Heart right ventricle (tissue), 16 donors: ENCODE measurements at regions not wholly inside any gene's neighbourhood (a gene's known extent, or its start where the extent isn't known, plus 50 kb on each side); places are given as distances from the start of the nearest gene placed in this dataset.

ENCODE experiments used
- ATAC-seq, 8 donors: fragments of 200-7000 bp; cut with Tn5 transposase; one replicate each; pipeline ENCODE4 v1.9.1; 2020; ENCODE audit warnings: mild to moderate bottlenecking in 8 of 8, moderate library complexity in 8 of 8, moderate number of reproducible peaks in 1 of 8
- DNase-seq, 2 donors: peaks; one replicate each; pipeline ENCODE4 v3.0.0-alpha.2; 2020
- H3K27ac ChIP-seq, 10 donors: fragments of 200-600 bp; sonication (generic) in 2 of 10; one replicate each; pipeline versions ENCODE4 v1.5.0 to v1.8.0; 2020 to 2022; ENCODE audit warnings: mild to moderate bottlenecking in 3 of 10
- H3K27me3 ChIP-seq, 7 donors: fragments of 200-600 bp; one replicate each; pipeline ENCODE4 v1.8.0; 2021 to 2022; ENCODE audit warnings: mild to moderate bottlenecking in 2 of 7
- H3K36me3 ChIP-seq, 9 donors: fragments of 200-600 bp; sonication (generic) in 1 of 9; one replicate each; pipeline versions ENCODE4 v1.5.0 to v1.8.0; 2020 to 2022; ENCODE audit warnings: mild to moderate bottlenecking in 2 of 9
- H3K4me1 ChIP-seq, 9 donors: fragments of 200-600 bp; sonication (generic) in 1 of 9; one replicate each; pipeline versions ENCODE4 v1.5.0 to v1.8.0; 2020 to 2022; ENCODE audit warnings: mild to moderate bottlenecking in 4 of 9
- H3K4me3 ChIP-seq, 10 donors: fragments of 200-600 bp; sonication (generic) in 2 of 10; one replicate each; pipeline versions ENCODE4 v1.5.0 to v1.8.0; 2020 to 2022; ENCODE audit warnings: mild to moderate bottlenecking in 7 of 10, moderate library complexity in 2 of 10
- H3K9me3 ChIP-seq, 11 donors: fragments of 200-600 bp in 10 of 11; sonication (generic) in 2 of 11; one replicate each; pipeline versions ENCODE4 v1.5.0 to v1.8.0; 2013 to 2022; ENCODE audit warnings: mild to moderate bottlenecking in 2 of 11, control low read depth in 1 of 11, moderate library complexity in 1 of 11
- CTCF ChIP-seq, 9 donors: fragments of 200-600 bp; sonication (generic) in 2 of 9; IDR thresholded peaks; one replicate each; pipeline versions ENCODE4 v1.5.0 to v1.8.0; 2021 to 2022; ENCODE audit warnings: antibody characterized with exemption in 9 of 9, mild to moderate bottlenecking in 5 of 9, moderate library complexity in 1 of 9
- WGBS, 2 donors: extraction: QIAGEN DNeasy Blood & Tissue Kit; methylation state at CpG; one replicate each; pipeline ENCODE4 v1.1.7; 2013; ENCODE audit warnings: inconsistent platforms in 1 of 2; 5-methylcytosine and 5-hydroxymethylcytosine counted together
- intact Hi-C, 10 donors: fragments of 100-400 bp; cut with DNase I; formaldehyde crosslinking; loops; one replicate each; pipeline versions ENCODE4 v1.11.1 to v1.14.2; 2022
- donor health status: Arrhythmogenic right ventricular cardiomyopathy.
- donor health status: ischemic (EF 13 %, LVEDD 7.1; RV severe dilation, severe dysfunction).
- donor health status: healthy with polysubstance abuse.
- donor health status: DM: no; HTN: yes; CAD: no.
- donor health status: DM: no; HTN: no; CAD: no.
- donor health status: ischemic (EF 25% LVEDD 6.9; RV normal size, moderate dysfunction).
- donor health status: ischemic (EF 25% LVEDD 5.7; RV mildly dilated, moderate dysfunction).
- donor health status: healthy.
- donor health status: DM: yes; HTN: yes; CAD: no.
- donor health status: Ischemic cardiomyopathy.
- donor health status: ischemic (EF 35%, LVEDD 5.7; RV mildly dilated, moderate dysfunction).
- donor health status: nonischemic (EF 11% LVEDD 7.7; RV severe dilation, severe dysfunction).
- donor health status: DM: yes; HTN: yes; CAD: no.
- donor health status: PGD.
- donor health status: ischemic (EF 29% LVEDD 5.4; RV normal size, mild dysfunction).
- donor health status: nonischemic (EF 23%, LVEDD 6.1; RV moderate dilation, normal function).

GRCh38 chr4:187478292-187479140, 517.1 kb upstream of the ZFP42 start:
- no peak for TF ChIP-seq CTCF (IDR thresholded peaks at IDR 0.05)
- Histone ChIP-seq H3K9me3 (no peaks in the 10 kb centered on the region), H3K27me3 (no peaks in the 10 kb centered on the region), H3K27ac (peak overlapping the region in 6 of 10 donors; percentile 4 to 36 (median 18)), H3K4me1 (peaks cover 0 to 5% (median 0%) of the 10 kb centered on the region in 9 donors), H3K4me3 (no peak overlapping the region), H3K36me3 (no peaks in the 10 kb centered on the region)
- intact Hi-C loops, result no loop called here
- ATAC-seq (peak in 7 of 8 donors; percentile 47 to 79 (median 70)), DNase-seq (peak in 1 of 2 donors; percentile 5)
- WGBS, 2 donors, result 58 to 61% methylated on average over 18 of the region's 18 CpGs

GRCh38 chr4:187479511-187479910, 516.1 kb upstream of the ZFP42 start:
- intact Hi-C loops, result no loop called here
- Histone ChIP-seq H3K27ac (peak overlapping the region in 2 of 10 donors; percentile 1 to 10), H3K4me3 (no peak overlapping the region), H3K4me1 (peaks cover 0 to 5% (median 0%) of the 10 kb centered on the region in 9 donors), H3K27me3 (no peaks in the 10 kb centered on the region), H3K9me3 (no peaks in the 10 kb centered on the region), H3K36me3 (no peaks in the 10 kb centered on the region)
- ATAC-seq (no peak), DNase-seq (no peak)
- WGBS, 2 donors, result 61 to 75% methylated on average over 6 of the region's 6 CpGs
- TF ChIP-seq CTCF (IDR thresholded peaks at IDR 0.05), result no peak

GRCh38 chr4:187480146-187481145, 515.1 kb upstream of the ZFP42 start:
- DNase-seq, result no peak
- H3K4me3 ChIP-seq, result no peak overlapping the region
- intact Hi-C loops, result no loop called here
- peak overlapping the region in 1 of 10 donors; percentile 1 for H3K27ac ChIP-seq
- no peaks in the 10 kb centered on the region for H3K36me3 ChIP-seq
- TF ChIP-seq CTCF (IDR thresholded peaks at IDR 0.05), result no peak
- 58 to 72% methylated on average over 9 of the region's 9 CpGs for WGBS, 2 donors
- no peaks in the 10 kb centered on the region for H3K9me3 ChIP-seq
- ATAC-seq, result no peak
- peaks cover 0 to 5% (median 0%) of the 10 kb centered on the region in 9 donors for H3K4me1 ChIP-seq
- H3K27me3 ChIP-seq, result no peaks in the 10 kb centered on the region

GRCh38 chr4:187484186-187484585, 511.4 kb upstream of the ZFP42 start:
- 67 to 77% methylated on average over 6 of the region's 6 CpGs for WGBS, 2 donors

More at GRCh38 chr4:187484186-187484585, 511.4 kb upstream of the ZFP42 start:
- Histone ChIP-seq H3K4me1 (peaks cover 0 to 2% (median 0%) of the 10 kb centered on the region in 9 donors), H3K9me3 (no peaks in the 10 kb centered on the region), H3K27ac (no peak overlapping the region), H3K4me3 (no peak overlapping the region), H3K36me3 (no peaks in the 10 kb centered on the region), H3K27me3 (no peaks in the 10 kb centered on the region)
- no peak for DNase-seq
- no peak for ATAC-seq
- no peak for TF ChIP-seq CTCF (IDR thresholded peaks at IDR 0.05)
- intact Hi-C loops, result no loop called here
